ENCODE measurements at regions not wholly inside any gene's neighbourhood (a gene's known extent, or its start where the extent isn't known, plus 50 kb on each side); places are given as distances from the start of the nearest gene placed in this dataset.

DNA sequence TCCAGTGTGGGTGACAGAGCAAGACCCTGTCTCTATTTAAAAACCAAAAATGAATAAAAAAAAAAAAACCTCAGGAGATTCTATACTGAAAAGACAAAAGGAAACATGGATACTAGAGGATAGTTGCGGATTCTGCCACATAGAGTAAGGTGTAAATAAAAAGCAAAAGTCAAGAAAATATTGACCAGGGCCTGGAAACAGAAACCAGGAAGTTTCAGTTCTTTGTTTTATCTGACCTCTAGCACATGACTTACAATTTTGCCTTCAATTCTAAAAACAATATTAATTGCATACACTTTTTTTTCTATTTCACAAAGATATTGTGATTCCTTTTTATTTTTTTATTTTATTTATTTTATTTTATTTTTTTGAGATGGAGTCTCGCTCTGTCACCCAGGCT is 96.2 kb upstream of the NMUR2 start:
- TF ChIP-seq, protein P1, sequence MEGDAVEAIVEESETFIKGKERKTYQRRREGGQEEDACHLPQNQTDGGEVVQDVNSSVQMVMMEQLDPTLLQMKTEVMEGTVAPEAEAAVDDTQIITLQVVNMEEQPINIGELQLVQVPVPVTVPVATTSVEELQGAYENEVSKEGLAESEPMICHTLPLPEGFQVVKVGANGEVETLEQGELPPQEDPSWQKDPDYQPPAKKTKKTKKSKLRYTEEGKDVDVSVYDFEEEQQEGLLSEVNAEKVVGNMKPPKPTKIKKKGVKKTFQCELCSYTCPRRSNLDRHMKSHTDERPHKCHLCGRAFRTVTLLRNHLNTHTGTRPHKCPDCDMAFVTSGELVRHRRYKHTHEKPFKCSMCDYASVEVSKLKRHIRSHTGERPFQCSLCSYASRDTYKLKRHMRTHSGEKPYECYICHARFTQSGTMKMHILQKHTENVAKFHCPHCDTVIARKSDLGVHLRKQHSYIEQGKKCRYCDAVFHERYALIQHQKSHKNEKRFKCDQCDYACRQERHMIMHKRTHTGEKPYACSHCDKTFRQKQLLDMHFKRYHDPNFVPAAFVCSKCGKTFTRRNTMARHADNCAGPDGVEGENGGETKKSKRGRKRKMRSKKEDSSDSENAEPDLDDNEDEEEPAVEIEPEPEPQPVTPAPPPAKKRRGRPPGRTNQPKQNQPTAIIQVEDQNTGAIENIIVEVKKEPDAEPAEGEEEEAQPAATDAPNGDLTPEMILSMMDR (IDR thresholded peaks at IDR 0.05): no peak
- no peak for TF ChIP-seq POLR2A (IDR thresholded peaks at IDR 0.05)
